ENCODE measurements at regions not wholly inside any gene's neighbourhood (a gene's known extent, or its start where the extent isn't known, plus 50 kb on each side); places are given as distances from the start of the nearest gene placed in this dataset.

GRCh38 chr1:222301652-222302051, 246.3 kb downstream of the HHIPL2 start:
- peak; percentile 26 for DNase-seq (ENCODE audit: low spot score)

- no peak for DNase-seq (ENCODE audit: low spot score)
Measured at GRCh38 chr1:222299524-222299923, 248.4 kb downstream of the HHIPL2 start.

- DNase-seq (ENCODE audit: low spot score) = peak; percentile 76
Measured at GRCh38 chr1:222290866-222291265, 257.0 kb downstream of the HHIPL2 start.

- peak; percentile 90 for DNase-seq (ENCODE audit: low spot score)
Measured at GRCh38 chr1:222288053-222288452, 259.9 kb downstream of the HHIPL2 start.

- DNase-seq (ENCODE audit: low spot score) = no peak
Measured at GRCh38 chr1:222286011-222286410, 261.9 kb downstream of the HHIPL2 start.

GRCh38 chr1:222285526-222285925, 262.4 kb downstream of the HHIPL2 start:
- no peak for DNase-seq (ENCODE audit: low spot score)

GRCh38 chr1:222284466-222284865, 263.4 kb downstream of the HHIPL2 start:
- no peak for DNase-seq (ENCODE audit: low spot score)

- peak; percentile 95 for DNase-seq (ENCODE audit: low spot score)
Measured at GRCh38 chr1:222283147-222283768, 264.6 kb downstream of the HHIPL2 start.

- no peak for DNase-seq (ENCODE audit: low spot score)
Measured at GRCh38 chr1:222279591-222279990, 268.3 kb downstream of the HHIPL2 start.

GRCh38 chr1:222278501-222278900, 269.4 kb downstream of the HHIPL2 start:
- DNase-seq (ENCODE audit: low spot score) = no peak

GRCh38 chr1:222275729-222276465, 272.0 kb downstream of the HHIPL2 start:
- DNase-seq (ENCODE audit: low spot score) = no peak

- no peak for DNase-seq (ENCODE audit: low spot score)
Measured at GRCh38 chr1:222275001-222275728, 272.7 kb downstream of the HHIPL2 start.

GRCh38 chr1:222266223-222267196, 281.4 kb downstream of the HHIPL2 start:
- DNase-seq (ENCODE audit: low spot score) = no peak

GRCh38 chr1:222263791-222264190, 284.1 kb downstream of the HHIPL2 start:
- DNase-seq (ENCODE audit: low spot score) = no peak

- no peak for DNase-seq (ENCODE audit: low spot score)
Measured at GRCh38 chr1:222257027-222257426, 290.9 kb downstream of the HHIPL2 start.

- DNase-seq (ENCODE audit: low spot score) = no peak
Measured at GRCh38 chr1:222256058-222256457, 291.8 kb downstream of the HHIPL2 start.

- DNase-seq (ENCODE audit: low spot score) = no peak
Measured at GRCh38 chr1:222252788-222253187, 295.1 kb downstream of the HHIPL2 start.

- DNase-seq (ENCODE audit: low spot score) = no peak
Measured at GRCh38 chr1:222251847-222252246, 296.1 kb downstream of the HHIPL2 start.

GRCh38 chr1:222250376-222250775, 297.5 kb downstream of the HHIPL2 start:
- DNase-seq (ENCODE audit: low spot score) = no peak

GRCh38 chr1:222247811-222248310, 300.0 kb downstream of the HHIPL2 start:
- no peak for DNase-seq (ENCODE audit: low spot score)

GRCh38 chr1:222247081-222247480, 300.8 kb downstream of the HHIPL2 start:
- no peak for DNase-seq (ENCODE audit: low spot score)

All from A172 (cell line).